Activated CD8-positive, alpha-beta memory T cell treated with anti-CD3 and anti-CD28 coated beads for 48 hours (primary cell): ENCODE measurements at regions not wholly inside any gene's neighbourhood (a gene's known extent, or its start where the extent isn't known, plus 50 kb on each side); places are given as distances from the start of the nearest gene placed in this dataset.
"Not testable (repeated sequence)": the region's sequence is repeated elsewhere in the genome, so short reads cannot be mapped to it uniquely, and the experiment has no call there.

Experiments
- DNase-seq, 3 experiments: peaks; one replicate each; pipeline ENCODE4 v3.0.0-alpha.2; 2020; ENCODE audit warnings: low read depth in 2 of 3, low spot score in 2 of 3

DNA sequence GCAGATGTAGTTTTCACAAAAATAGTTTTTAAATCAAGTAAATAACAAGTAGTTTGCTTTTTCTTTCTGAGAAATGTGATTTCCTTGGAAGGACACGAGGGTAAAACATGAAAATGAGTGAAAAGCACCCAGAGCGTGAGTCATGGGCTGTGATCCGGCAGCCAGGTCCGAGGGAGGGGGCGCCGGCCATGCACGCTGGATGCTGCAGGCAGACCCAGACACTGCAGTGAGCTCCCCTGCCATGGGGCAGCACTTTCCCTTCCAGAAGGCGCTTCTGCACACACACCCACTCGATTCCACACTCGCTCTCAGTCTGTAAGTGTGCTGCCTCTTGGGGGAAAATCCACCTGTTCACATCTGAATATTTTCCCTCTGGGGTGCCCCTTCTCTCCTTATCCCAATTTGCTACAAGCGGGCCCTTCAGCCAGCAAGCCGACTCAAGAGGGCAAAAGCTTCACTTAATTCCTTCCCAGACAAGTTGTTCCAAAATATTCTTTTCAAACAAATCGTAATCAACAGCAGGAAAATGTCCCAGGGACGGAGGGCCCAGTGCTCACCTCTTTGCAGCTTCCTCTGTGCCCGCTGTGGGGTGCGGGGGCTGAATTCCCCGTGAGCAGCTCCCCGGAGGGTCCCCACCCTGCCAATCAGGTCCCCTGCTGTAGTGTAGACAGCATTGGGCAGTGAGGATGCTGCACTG lies 87.0 kb upstream of the ID2 start:
- no peak for DNase-seq

DNA sequence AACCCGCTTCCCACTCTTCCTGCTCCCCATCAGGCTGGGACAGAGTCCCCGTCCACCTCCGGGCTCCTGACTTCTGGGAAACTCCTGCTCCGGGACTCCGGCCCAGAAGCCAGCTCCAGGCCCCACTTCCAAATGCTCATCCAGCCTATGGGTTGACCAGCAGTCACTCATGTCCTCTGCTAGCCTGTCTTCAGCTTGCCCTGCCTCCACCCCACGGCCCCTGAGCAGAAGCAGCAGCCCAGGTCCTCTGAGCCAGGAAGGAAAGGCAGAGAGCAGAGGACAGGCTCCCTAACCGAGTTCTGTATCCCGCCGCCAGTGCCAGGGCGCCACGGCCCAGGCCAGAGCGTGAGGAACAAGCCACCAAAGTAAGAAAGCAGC lies 86.4 kb upstream of the ID2 start:
- no peak for DNase-seq

DNA sequence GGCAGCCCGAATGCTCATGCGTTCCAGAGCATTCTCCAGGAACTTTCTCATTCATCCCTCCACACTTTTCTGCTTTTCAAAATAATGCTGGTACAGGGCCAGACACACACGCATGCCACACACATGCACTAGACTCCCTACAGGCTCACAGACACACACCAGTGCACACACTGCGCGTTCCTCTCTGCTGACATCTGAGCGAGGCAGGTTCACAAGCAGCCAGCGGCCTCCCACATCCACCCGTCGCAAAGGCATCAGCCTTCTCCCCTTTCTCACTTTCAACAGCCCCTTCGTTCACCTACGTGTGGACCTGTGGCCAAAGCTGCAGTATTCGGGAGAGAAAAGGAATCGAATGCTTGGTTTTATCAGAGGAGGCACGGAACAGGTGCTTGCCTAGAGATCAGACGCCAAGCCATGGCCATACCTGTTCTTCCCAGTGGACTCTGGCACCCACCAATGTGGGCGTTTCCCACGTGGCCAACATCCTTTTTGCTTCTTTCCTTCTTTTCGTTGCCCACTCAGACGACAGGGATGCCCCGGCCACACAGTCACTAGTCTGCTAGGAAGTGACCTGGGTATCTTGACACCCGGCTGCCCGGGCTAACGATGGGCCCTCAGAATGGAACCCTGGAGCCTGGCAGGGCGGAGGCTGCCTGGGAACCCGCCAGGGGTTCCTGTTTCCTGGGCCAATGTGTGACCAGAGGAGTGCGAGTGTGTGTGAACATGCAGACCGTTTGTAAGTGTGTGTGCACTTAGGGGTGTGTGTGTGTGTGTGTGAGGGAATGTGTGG lies 85.8 kb upstream of the ID2 start:
- DNase-seq, result no peak

DNA sequence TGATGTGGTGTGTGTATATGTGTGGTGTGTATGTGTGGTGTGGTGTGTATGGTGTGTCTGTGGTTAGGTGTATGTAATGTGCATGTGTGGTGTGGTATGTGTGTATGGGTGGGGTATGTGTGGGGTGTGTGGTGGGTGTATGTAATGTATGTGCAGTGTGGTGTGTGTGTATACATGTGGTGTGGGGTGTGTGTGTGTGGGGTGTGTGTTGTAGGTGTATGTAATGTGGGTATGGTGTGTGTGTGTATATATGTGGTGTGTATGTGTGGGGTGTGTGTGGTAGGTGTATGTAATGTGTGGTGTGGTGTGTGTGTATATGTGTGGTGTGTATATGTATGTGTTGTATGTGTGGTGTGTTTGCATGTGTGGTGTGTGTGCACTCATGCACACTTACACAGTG lies 84.8 kb upstream of the ID2 start:
- no peak for DNase-seq

DNA sequence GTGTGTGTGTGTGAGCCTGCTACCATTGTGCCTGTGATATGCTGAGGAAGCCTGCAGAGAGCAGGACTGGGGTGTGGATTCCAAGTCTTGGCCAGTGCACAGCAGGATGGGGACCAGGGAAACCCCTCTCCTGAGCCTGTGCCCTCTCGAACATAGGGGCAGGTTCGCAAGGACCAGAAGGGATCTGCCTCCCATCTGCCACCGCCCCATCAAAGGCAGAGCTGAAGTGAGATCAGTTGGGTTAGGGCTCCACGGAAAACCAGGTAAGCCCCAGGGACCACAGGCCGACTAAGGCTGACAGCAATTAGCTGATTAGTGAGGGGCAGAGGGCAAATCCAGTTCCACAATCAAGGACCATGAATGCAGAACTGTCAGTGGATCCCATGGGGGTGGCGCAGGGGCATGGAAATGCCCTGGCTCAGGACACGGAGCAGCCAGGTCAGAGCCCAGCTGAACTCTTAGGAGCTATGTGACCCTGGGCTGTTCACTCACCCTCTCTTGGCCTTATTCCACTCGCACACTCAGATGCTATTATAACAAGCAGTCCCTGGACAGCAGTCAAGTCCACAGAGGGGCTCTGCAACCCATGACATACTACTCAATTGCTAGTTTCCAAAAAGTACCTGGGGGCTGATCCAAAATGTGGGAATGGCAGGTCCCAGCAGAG lies 84.2 kb upstream of the ID2 start:
- DNase-seq, result no peak

DNA sequence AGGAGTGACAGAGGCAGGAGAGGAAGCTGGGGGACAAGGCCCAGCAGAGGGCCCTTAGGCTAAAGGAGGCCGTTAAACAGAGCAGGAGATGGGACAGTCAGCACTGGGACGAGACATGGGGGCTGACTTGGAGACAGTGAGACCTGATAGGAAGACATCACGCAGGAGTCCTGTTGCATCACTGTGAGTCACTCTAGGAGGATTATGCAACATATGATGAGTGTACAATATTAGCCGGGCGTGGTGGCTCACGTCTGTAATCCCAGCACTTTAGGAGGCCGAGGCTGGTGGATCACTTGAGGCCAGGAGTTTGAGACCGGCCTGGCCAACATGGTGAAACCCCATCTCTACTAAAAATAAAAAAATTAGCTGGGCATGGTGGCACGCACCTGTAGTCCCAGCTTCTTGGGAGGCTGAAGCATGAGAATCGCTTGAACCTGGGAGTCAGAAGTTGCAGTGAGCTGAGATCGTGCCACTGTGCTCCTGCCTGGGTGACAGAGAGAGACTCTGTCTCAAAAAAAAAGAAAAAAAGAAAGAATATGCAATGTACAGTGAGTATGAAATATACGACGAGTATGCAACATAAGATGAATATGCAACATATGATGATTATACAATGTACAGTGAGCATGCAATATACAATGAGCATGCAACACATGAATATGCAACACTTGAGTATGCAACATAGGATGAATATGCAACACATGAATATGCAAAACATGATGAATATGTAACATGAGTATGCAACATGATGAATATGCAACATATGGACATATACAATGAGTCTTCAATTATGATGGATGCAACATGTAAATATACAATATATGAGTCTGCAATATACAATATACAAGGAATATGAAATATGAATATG lies 83.3 kb upstream of the ID2 start:
- no peak for DNase-seq

DNA sequence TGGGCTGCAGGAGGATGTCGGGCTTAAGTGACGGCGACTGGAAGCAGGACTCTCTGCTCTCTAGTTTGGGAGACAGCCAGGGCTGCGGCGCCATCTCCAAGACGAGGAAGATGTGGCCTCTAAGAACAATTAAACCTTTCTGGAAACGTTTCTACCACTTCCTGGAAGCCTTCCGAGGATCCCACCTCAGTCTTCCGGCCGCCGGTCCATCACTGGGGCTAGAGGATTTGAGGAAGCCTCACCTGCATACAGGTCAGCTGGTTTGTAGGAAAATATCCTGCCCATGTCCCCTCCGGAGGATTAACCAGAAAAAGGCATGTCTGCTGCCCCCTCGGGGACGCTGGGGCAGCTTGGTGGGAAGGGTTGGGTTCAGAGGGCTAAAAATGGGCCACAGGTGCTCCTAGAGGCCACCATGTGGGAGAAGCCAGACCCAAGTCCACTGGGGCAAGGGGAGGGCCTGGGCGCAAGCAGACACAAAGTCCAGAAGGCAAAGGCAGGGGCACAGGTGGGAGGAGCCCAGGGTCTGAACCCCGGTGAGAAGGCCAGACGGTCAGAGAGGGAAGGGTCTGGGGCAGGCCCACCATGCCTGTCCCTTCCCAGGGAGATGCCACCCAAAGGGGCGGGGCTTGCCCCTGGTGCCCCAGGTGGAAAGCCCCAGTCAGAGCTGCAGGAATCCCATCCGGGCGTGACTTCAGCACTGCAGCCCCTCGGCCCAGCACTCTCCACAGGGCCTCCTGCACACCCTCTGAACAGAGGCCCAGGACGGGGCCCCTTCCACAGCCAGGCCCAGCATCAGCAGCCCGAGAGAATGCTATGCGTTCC lies 82.2 kb upstream of the ID2 start:
- no peak for DNase-seq

DNA sequence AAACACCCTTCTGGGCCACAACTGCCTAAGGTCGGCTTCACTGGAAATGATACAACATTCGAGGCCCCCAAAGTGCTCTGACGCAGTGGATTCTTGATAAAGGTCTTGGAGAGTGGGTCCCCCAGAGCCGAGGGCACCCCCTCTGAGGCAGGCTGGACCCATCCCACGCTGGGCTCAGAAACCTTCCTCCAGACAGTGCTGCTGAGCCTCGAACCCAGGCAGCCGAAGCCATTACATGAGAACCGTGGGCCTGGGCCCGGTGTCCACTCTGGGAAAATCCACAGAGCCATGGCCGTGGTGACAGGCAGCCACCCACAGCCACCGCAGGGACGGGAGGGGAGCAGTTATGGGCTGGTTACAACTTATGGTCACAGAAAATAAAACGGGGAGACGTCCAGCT lies 81.4 kb upstream of the ID2 start:
- DNase-seq, result no peak

DNA sequence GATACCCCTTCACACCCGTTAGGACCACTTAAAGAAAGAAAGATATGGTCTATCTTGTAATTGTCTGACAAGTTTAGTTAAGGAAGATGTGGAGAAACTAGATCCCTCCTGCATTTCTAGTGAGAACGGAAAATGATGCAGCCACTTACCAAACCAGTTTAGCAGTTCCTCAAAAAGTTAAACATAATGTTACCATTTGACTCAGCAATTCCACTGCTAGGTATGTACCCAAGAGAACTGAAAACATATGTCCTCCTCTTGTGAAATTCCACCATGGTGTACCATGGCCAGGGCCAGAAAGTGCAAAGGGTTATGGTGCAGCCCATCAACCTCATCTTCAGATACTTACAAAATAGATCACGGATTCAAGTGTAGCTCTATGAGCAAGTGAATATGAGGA lies 79.0 kb upstream of the ID2 start:
- no peak for DNase-seq

DNA sequence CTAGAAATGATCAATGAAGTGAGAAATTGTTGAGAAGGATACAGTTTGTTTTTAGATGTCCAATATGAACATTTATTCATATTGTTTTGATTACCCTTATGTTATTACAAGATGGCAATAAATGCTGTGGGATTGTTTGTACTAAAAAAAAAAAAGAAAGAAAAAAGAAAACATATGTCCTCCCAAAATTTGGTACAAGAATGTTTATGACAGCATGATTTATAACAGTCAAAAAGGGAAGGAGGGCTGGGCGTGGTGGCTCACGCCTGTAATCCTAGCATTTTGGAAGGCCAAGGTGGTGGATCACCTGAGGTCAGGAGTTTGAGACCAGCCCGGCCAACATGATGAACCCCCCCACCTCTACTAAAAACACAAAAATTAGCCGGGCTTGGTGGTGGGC lies 78.5 kb upstream of the ID2 start:
- DNase-seq, result not testable (repeated sequence)

DNA sequence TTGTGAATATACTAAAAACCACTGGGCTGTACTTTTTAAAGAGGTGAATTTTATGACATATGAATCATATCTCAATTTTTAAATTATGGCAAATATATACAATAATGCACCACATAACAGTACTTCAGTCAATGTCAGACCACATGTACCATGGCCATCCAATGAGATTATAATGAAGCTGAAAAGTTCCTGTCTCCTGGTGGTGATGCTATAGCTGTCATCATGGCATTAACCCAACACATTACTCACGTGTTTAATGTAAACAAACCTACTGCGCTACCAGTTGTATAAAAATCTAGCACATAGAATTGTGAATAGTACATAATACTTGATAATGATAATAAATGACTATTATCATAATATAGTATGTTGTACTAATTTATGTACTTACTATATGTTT lies 77.6 kb upstream of the ID2 start:
- DNase-seq, result no peak

DNA sequence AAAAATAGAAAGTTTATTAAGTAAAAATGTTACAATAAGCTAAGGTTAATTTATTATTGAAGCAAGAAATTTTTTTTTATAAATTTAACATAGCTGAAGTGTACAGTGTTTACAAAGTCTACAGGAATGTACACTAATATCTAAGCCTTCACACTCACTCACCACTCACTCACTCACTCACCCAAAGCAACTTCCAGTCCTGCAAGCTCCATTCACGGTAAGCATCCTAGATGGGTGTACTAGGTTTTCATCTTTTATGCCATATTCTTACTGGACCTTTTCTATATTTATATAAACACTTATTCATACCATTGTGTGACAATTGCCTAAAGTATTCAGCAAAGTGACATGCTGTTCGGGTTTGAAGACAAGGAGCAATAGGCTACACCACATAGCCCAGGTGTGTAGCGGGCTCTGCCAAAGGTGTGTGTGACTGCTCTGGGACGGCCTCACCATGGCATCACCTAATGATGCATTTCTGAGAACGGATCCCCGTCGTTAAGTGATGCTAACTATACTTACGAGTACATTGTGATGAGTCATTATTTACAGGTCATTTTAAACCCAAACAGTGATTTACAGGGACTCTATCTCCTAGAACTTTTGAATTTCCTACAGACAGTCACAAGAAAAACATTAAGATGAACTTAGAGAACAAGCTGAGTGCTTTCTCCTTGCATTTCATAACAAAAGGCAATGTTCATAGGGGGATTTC lies 76.3 kb upstream of the ID2 start:
- no peak for DNase-seq

DNA sequence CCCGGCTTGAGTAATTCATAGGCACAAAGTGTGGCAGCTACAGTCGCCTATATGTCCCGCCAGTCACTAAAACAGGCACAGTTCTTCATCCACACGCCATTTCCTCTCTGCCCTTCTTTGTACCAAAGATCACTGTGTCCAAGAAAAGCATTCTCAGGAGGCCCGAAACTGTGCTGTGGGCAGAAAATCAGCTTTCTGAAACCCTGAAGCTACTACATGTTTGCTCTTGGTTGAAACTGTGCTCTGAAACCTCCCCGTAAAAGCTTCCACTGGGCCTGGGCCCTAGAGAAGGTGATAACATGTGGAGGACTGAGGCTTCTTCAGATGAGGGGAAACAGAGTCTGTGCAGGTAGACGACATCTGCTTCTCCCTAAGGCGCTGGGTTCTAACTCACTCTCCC lies 75.6 kb upstream of the ID2 start:
- no peak for DNase-seq

DNA sequence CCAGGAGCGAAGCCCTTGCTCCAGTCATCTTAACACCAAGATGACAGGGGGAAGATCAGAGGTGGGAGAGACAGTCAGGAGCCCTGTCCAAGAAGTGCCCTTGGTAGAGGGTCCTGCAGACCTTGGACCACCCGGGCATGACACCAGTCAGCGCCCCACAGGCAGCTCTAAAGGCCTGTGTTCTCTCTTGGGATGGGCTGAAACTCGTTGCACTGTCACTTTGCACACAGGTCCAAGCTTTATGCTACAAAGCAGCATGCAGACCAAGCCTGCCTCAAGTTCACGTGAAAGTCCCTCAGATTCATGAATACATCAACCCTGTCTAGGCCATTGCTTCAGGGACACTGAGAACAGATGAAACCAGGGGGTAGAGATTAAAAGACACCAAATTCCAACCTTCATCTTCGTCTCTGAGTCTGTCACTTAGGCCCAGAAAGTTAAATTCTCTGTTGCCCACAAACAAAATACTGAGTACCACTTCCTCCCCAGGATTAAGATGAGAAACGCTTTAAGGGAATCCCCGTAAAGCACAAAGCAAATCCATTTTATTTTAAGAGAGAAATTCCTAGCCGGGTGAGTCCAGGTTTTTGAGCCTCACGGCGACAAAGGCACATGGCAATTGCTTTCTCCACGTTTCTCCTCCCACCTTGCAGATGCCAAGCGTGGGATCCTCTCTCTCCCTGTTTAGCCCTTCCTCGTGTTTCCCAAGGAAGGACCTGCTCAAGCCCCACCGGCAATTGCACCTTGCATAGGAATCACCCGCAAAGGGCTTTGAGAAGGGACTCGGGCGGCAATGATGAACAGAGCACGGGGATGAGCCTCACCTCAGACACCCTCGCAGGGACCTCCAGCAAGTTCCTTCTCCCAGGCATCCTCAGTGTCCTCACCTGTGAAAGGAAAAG lies 75.0 kb upstream of the ID2 start:
- no peak for DNase-seq

DNA sequence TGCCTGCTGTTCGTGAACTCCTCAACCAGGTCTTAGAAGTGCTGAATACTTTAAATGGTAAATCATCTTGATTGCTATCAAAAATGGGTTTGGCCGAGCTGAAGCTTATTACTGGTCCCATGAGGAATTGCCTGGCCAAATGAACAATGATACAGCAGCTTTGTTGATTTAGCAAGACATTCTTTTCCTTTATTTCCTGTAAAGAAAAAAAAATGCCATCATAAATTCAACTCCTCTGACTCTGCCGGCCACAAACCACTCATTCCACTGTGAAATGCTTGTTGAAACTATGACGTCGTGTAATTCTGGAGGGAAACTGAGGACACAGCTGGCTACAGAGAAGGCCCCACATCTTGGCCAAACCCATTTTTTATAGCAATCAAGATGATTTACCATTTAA lies 74.2 kb upstream of the ID2 start:
- no peak for DNase-seq

DNA sequence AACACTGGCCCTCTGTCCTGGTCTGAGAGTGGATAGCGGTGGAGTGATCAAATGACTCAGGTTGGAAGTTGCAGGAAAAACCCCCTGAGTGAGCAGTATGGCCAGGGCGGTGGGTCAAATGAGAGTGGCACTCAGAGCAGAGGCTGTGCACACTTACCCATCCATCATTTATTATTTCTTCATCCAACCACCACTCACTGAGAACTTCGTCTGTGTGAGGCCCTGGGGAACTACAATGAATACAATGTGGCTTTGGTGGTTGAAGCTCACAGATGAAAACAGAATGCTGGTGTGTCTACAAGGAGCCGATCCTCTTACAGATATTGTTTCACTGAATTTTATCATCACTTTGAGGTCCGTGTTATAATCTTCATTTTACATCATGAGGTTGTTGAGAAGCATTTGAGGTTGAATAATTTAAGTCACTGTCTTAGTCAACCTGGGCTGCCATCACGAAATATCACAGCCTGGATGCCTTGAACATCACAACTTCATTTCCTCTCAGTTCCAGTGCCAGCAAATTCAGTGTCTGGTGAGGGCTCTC lies 73.4 kb upstream of the ID2 start:
- DNase-seq, result peak in 1 of 3 experiments; percentile 29

DNA sequence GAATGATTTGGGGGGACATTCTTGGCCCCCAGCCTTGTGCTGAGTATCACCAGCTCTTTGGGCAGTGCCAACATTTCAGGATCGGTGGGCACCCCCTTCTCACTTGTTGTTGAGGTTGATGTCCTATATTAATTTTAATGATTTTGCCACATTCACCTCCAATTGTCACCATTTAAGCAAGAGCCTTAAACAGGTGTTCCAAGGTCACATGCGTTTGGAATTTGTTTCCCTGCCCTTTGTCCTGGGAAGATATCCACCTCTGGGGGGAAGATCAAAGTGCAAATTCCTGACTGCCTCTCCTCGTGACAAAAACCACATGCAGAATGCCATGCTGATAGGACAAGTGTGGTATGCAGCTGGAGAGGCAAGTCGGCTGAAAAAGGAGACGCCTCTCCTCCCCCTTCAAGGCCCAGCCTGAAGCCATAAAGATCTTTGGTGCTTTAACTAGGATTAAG lies 72.5 kb upstream of the ID2 start:
- DNase-seq, result no peak

DNA sequence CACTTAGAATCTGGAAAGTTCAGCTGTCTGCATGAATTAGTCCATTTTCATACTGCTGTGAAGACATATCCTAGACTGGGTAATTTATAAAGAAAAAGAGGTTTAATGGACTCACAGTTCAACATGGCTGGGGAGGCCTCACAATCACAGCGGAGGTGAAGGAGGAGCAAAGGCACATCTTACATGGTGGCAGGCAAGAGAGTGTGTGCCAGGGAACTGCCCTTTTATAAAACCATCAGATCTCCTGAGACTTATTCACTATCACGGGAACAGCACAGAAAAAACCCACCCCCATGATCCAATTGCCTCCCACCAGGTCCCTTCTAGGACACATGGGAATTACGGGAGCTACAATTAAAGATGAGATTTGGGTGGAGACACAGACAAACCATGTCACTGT lies 71.1 kb upstream of the ID2 start:
- DNase-seq, result not testable (repeated sequence)

DNA sequence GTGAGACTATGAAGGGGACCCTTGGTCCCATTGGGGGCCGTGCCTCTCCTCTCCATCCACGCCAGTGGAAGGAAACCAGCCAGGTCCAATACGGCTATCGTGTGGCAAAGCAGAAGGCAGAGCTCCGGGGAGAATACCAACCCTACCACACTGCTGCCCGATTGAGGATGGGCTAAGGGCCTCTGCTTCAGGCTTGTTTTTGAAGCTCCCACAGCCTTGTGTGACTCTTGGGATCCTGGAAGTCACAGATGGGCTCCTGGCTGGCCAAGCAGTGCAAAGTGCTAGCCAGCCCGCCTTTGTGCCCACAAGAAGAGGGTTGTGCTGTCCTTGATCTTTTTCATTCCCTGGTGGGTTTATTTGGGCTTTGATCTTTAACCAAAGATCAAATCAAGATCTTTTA lies 70.6 kb upstream of the ID2 start:
- DNase-seq, result no peak
